Bone marrow (tissue), 2 donors: ENCODE measurements at regions not wholly inside any gene's neighbourhood (a gene's known extent, or its start where the extent isn't known, plus 50 kb on each side); places are given as distances from the start of the nearest gene placed in this dataset.
A peak's percentile ranks its signal among the peaks of the same experiment; 100 is the strongest.

ENCODE experiments used
- DNase-seq, 2 donors: peaks; one replicate each; lab custom pipeline; 2025; lab: John Stamatoyannopoulos, UW

- no peak for DNase-seq
Measured at GRCh38 chr7:32264702-32265284, 194.6 kb upstream of the PDE1C start.

- peak in 1 of 2 donors; percentile 27 for DNase-seq
Measured at GRCh38 chr7:32263611-32264010, 193.4 kb upstream of the PDE1C start.

- DNase-seq = no peak
Measured at GRCh38 chr7:32262315-32262714, 192.1 kb upstream of the PDE1C start.

- DNase-seq = no peak
Measured at GRCh38 chr7:32259931-32260596, 189.9 kb upstream of the PDE1C start.

- no peak for DNase-seq
Measured at GRCh38 chr7:32258265-32258664, 188.1 kb upstream of the PDE1C start.

GRCh38 chr7:32257621-32258020 is 187.4 kb upstream of the PDE1C start:
- DNase-seq = no peak

- no peak for DNase-seq
Measured at GRCh38 chr7:32256811-32257210, 186.6 kb upstream of the PDE1C start.

- no peak for DNase-seq
Measured at GRCh38 chr7:32256376-32256775, 186.2 kb upstream of the PDE1C start.

- no peak for DNase-seq
Measured at GRCh38 chr7:32255036-32255435, 184.8 kb upstream of the PDE1C start.

GRCh38 chr7:32253299-32253698 is 183.1 kb upstream of the PDE1C start:
- DNase-seq = no peak

- DNase-seq = no peak
Measured at GRCh38 chr7:32251659-32252058, 181.5 kb upstream of the PDE1C start.

- DNase-seq = no peak
Measured at GRCh38 chr7:32250471-32251260, 180.5 kb upstream of the PDE1C start.

GRCh38 chr7:32250003-32250402 is 179.8 kb upstream of the PDE1C start:
- no peak for DNase-seq

- DNase-seq = no peak
Measured at GRCh38 chr7:32248522-32248921, 178.3 kb upstream of the PDE1C start.

GRCh38 chr7:32244806-32245345 is 174.7 kb upstream of the PDE1C start:
- no peak for DNase-seq

GRCh38 chr7:32243687-32244290 is 173.6 kb upstream of the PDE1C start:
- DNase-seq = no peak

- no peak for DNase-seq
Measured at GRCh38 chr7:32242436-32242835, 172.2 kb upstream of the PDE1C start.

- DNase-seq = no peak
Measured at GRCh38 chr7:32241636-32242035, 171.4 kb upstream of the PDE1C start.

GRCh38 chr7:32239764-32240163 is 169.6 kb upstream of the PDE1C start:
- DNase-seq = no peak

- DNase-seq = no peak
Measured at GRCh38 chr7:32228601-32229000, 158.4 kb upstream of the PDE1C start.

- DNase-seq = no peak
Measured at GRCh38 chr7:32227746-32228145, 157.5 kb upstream of the PDE1C start.

GRCh38 chr7:32224276-32224675 is 154.1 kb upstream of the PDE1C start:
- no peak for DNase-seq

- DNase-seq = no peak
Measured at GRCh38 chr7:32223721-32224120, 153.5 kb upstream of the PDE1C start.
